GM21447 (cell line): ENCODE measurements at regions not wholly inside any gene's neighbourhood (a gene's known extent, or its start where the extent isn't known, plus 50 kb on each side); places are given as distances from the start of the nearest gene placed in this dataset.
"Not testable (repeated sequence)": the region's sequence is repeated elsewhere in the genome, so short reads cannot be mapped to it uniquely, and the experiment has no call there.

Source experiments
- ATAC-seq: cut with Tn5 transposase; IDR thresholded peaks from one replicate; pipeline ENCODE4 v1.9.1; 2021; ENCODE audit not compliant: unreplicated experiment

GRCh38 chr2:117342415-117342814 lies 472.1 kb upstream of the DDX18 start:
- no peak for ATAC-seq

DNA sequence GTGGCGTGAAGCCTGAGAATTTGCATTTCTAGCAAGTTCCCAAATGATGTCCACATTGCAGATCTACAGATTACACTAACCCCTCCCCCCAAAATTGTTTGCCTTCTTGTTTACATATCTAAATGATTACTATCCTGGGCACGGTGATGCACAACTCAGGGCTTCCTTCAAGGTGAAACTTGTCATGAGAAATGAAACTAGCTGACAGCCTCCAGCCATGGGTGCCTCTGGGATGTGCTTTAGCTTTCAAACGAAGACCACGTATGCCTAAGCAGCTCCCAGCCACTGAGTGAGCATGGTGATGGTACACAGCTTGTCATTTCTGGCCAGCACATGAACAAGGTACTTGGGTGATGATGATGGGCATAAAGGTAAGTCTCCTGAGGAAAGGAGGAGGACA lies 464.8 kb upstream of the DDX18 start:
- no peak for ATAC-seq

DNA sequence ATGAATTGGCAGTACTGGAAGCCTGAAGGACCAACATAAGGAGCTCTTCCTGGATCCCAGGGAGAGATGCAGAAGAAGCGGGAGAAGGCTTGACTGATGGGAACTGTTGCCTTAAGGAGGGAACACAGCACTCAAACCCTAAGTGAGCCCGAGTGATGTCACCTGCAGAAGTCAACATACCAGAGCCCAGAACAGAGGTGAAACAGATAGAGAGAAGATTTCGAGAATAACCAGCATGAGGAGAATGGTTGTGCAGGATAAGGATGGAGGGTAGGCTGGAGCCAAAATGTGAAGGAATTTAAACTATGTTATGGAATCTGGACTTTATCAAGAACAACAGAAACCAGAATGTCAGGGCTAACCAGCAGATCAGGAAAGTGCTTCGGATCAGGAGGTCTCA lies 463.1 kb upstream of the DDX18 start:
- ATAC-seq: no peak

GRCh38 chr2:117359266-117359914 lies 455.1 kb upstream of the DDX18 start:
- ATAC-seq: no peak

DNA sequence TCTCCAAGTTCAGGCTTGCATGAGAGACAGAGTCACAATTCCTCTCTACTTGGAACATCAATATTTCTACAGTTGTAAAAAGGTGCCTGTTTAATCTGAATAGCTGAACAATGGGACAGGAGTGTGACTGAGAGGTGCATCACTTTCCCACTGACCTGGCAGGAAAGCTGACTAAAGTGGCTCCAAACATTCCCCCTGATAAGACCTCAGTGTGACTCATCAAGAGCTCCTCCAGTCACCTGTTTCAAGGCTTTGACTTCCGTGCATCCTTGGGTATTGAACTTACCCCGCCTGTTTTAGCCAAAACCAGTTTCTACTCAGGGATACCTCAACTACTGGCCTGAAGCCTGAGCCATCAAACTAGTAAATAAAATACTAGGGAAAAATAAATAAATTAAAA lies 453.9 kb upstream of the DDX18 start:
- ATAC-seq: no peak

- ATAC-seq: peak; percentile 79
These were observed 435.8 kb upstream of the DDX18 start for GRCh38 chr2:117378653-117379052.

- no peak for ATAC-seq
These were observed 434.6 kb upstream of the DDX18 start for GRCh38 chr2:117379928-117380327.

DNA sequence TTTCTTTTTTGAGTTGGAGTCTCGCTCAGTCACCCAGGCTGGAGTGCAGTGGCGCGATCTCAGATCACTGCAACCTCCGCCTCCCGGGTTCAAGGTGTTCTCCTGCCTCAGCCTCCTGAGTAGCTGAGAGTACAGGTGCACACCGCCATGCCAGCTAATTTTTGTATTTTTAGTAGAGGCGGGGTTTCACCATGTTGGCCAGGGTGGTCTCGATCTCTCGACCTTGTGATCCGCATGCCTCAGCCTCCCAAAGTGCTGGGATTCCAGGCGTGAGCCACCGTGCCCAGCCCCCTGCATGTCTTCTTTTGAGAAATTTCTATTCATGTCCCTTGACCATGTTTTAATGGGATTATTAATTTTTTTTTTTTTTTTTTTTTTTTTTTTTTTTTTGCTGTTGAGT lies 430.5 kb upstream of the DDX18 start:
- not testable (repeated sequence) for ATAC-seq

GRCh38 chr2:117396161-117396560 lies 418.3 kb upstream of the DDX18 start:
- ATAC-seq: no peak

DNA sequence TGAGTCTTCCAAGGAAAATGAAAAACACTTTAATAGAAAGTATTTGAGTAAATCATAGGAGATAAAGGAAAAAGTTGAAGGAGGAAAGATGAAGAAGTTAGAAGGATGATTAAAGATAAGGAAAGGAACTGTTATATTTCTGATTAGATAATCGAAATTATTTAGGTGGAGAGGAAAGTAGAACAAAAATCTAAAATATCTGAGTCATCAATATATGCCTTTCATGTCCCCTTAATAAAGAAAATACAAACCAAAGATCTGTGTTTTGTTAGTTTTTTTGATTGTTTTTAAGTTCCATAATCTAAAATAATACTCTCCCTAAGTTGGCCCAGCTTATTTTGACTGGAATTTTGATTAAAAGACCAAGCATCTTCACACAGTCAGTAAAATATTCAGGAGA lies 412.9 kb upstream of the DDX18 start:
- ATAC-seq: no peak

GRCh38 chr2:117406443-117406842 lies 408.0 kb upstream of the DDX18 start:
- ATAC-seq: no peak

DNA sequence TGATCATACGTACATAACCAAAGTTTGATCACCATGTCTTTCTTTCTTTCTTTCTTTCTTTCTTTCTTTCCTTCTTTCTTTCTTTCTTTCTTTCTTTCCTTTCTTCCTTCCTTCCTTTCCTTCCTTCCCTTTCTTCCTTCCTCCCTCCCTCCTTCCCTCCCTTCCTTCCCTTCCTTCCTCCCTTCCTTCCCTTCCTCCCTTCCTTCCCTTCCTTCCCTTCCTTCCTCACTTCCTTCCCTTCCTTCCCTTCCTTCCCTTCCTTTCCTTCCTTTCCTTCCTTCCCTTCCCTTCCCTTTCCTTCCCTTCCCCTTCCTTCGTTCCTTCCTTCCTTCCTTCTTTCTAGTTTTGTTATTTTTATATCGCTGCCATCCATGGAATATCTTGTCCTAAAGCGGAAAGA lies 406.7 kb upstream of the DDX18 start:
- ATAC-seq: no peak

DNA sequence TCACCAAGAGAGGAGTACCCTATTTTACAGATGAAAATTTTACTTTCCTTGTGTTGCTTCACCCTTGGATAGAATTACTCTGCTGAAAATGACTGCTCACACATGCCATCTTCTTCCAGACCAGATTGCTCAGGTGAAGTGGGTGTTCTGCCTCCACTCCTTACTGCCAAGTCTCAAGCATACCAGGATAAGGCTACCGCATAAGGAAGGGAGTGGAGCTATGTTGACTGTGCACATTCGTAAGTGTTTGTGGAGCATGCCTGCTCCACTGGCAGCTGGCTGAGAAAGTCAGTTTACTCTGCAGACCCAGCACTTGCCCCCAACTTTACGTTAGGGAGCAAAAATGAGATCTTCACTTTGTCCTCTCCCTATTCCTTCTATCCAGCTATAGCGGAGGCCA lies 405.0 kb upstream of the DDX18 start:
- ATAC-seq: no peak

DNA sequence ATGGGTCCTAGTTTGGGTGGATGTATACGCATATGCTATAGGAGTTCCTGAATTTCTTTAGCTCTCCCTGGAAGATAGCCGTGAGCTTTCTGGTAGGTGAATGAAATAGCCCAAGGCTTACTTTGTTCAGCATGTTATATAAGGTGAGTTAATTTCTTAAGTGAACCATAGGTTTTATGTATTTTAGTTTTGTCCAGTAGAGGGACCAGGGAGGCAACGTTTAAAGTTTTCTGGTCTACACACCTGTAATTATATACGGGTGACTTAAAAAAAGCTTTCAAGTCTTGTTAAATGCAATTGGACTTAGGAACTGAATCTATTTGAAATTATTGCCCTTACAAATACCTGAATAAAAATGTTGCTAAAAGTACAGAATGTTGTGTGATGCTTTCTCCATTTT lies 402.5 kb upstream of the DDX18 start:
- ATAC-seq: no peak

GRCh38 chr2:117432746-117433145 lies 381.7 kb upstream of the DDX18 start:
- no peak for ATAC-seq

DNA sequence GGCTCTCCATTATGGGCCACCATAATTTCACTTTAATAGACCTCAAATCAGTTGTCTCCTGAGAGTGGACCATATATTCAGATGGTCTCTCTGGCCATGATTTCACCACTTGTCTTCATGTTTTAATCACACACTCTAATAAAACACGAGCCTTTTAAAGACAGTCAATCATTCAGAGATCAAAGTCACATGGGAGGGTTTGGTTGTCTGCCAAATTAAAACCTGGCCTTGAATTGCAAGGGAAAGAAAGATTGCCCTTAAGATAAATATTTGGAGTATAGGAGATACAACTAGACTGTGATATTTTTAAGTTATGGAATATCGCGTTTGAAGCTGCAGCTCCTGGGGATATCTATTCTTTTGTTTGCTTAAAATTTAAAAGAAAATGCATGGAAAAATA lies 377.8 kb upstream of the DDX18 start:
- no peak for ATAC-seq

DNA sequence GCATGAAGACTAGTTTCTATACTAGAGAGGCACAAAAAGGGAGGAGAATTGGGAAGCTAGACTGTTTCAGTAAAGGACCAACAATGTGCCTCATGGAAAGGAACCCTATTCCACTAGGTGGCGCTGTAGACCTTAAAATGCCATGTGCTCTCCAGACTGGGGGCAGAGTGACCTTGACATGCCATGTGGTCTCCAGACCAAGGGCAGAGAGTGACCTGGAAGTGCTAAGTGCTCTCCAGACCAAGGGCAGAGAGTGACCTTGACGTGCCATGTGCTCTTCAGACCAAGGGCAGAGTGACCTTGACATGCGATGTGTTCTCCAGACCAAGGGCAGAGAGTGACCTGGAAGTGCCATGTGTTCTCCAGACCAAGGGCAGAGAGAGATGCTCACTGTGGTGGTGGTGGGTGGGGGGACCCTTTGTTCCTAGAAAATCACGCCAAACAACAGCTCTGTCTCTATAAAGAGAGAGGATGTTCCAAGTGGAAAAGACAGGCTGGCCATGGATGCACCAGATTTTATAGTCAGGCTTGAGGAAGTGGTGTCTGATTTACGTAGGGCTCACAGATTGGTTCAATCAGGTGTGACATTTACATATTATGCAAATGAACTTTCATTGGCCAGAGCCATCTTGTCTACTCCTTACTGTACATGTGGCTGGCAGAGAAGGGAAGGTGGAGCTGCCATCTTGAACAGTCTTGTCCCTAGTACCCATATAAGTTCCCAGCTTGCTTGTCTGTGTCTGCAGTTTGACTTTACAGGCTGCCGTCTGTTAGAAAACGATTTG lies 344.0 kb upstream of the DDX18 start:
- ATAC-seq: no peak

DNA sequence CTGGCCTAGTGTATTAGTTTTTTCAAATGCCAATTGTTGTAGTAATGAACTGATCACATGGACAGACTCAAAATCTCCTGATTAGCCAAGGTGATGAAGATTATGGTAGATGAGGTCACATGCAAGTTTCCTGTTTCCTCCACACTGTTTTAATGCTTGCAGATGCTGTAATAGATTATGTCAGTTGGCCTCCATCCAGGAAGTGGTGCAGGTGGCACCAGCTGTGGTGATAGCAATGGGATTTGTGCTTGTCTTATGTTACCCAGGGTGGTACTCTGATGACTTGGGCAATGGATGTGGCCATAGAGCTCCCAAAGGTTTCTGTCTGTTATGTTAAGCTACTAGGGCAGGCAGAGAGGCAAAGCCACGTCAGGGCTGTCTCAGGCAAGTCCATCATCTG lies 332.9 kb upstream of the DDX18 start:
- no peak for ATAC-seq

GRCh38 chr2:117485588-117485987 lies 328.9 kb upstream of the DDX18 start:
- no peak for ATAC-seq

GRCh38 chr2:117486081-117486480 lies 328.4 kb upstream of the DDX18 start:
- ATAC-seq: no peak

DNA sequence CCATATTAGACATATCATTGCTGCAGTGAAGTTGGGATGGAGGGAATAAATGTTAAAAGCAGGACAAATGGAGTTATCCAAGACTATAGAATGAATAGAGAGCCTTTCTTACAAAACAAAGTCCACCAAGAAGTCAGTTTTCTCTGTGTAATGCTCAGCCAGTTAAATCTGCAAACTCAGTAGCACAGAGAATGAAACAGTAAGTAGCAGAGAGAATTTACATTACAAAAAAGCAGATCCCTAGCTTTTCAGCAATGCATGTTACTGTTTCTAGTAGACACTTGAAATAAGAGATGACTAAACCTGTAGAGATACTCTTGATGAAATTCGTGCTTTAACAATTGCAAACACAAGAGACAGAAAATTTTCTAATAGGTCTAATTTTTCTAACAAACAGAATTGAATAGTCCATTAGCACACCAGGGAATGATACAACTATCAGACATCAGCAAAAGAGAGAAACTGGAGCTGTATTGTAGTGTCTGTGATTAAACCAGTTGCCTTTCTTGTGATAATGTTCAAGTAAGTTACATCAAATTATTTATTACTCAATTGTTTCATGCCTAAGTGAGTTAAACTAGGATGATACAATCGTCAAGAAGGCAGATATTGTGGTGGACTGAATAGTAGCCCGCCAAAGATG lies 322.2 kb upstream of the DDX18 start:
- no peak for ATAC-seq

DNA sequence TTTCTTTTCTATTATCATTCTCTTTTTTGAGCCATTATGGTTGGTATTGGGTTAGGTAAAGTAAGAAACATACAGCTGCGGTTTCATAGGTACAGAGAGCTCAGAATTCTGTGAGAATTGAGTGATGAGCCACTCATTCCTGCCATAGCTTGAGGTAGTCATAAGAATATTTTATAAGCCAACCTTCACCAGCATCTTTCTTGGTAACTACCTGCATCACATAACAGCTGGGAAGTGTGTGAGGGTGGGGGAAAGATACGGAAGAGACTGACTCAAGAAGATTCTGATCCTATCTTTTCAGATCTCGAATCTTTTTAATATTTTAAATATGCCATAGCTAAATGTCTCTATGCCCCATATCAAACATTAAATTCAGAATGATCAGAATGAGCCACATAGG lies 313.8 kb upstream of the DDX18 start:
- no peak for ATAC-seq
